ENCODE measurements at regions not wholly inside any gene's neighbourhood (a gene's known extent, or its start where the extent isn't known, plus 50 kb on each side); places are given as distances from the start of the nearest gene placed in this dataset.

- CTCF ChIA-PET = no interaction called here
- intact Hi-C loops (cut with micrococcal nuclease) (no loop called here), dilution Hi-C loops (cut with MboI; ENCODE audit: extremely low pct_ligation_motif_present, low sequenced_read_pairs) (no loop called here)
- H3K79me2 ChIP-seq (ENCODE audit: control insufficient read depth, insufficient read depth, low read length) = no peaks in the 10 kb centered on the region
- TF ChIP-seq MAX (IDR thresholded peaks at IDR 0.05; ENCODE audit: insufficient read depth, insufficient read length) = no peak
- TF ChIP-seq, protein P1, sequence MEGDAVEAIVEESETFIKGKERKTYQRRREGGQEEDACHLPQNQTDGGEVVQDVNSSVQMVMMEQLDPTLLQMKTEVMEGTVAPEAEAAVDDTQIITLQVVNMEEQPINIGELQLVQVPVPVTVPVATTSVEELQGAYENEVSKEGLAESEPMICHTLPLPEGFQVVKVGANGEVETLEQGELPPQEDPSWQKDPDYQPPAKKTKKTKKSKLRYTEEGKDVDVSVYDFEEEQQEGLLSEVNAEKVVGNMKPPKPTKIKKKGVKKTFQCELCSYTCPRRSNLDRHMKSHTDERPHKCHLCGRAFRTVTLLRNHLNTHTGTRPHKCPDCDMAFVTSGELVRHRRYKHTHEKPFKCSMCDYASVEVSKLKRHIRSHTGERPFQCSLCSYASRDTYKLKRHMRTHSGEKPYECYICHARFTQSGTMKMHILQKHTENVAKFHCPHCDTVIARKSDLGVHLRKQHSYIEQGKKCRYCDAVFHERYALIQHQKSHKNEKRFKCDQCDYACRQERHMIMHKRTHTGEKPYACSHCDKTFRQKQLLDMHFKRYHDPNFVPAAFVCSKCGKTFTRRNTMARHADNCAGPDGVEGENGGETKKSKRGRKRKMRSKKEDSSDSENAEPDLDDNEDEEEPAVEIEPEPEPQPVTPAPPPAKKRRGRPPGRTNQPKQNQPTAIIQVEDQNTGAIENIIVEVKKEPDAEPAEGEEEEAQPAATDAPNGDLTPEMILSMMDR (IDR thresholded peaks at IDR 0.05; ENCODE audit: extremely low read depth in 1 of 2, insufficient read depth in 1 of 2, low read depth in 1 of 2, low read length in 2 of 2) = no peak
- TF ChIP-seq JUN (IDR thresholded peaks at IDR 0.05; ENCODE audit: borderline replicate concordance, insufficient read depth, insufficient read length, low read depth) = no peak
- no peak for TF ChIP-seq GATA2 (IDR thresholded peaks at IDR 0.05; ENCODE audit: insufficient read depth, insufficient read length, low read depth, low read length)
- no peak for TF ChIP-seq MYC (IDR thresholded peaks at IDR 0.05; ENCODE audit: low read depth, low read length)
- TF ChIP-seq POLR2AphosphoS5 (IDR thresholded peaks at IDR 0.05; ENCODE audit: insufficient read depth, low read depth, low read length) = no peak
- H3K9me1 ChIP-seq (replicated peaks; ENCODE audit: control insufficient read depth, extremely low read depth, insufficient read depth, low read length) = no peaks in the 10 kb centered on the region
- no peaks in the 10 kb centered on the region for H3K36me3 ChIP-seq (ENCODE audit: control insufficient read depth in 2 of 2, extremely low read depth in 1 of 2, insufficient read depth in 2 of 2, low read length in 2 of 2)
- peaks cover 4% of the 10 kb centered on the region for H3K9me3 ChIP-seq (replicated peaks; ENCODE audit: control insufficient read depth, insufficient read depth, low read length)
- BruUV-seq (replicated peaks) = no TSS peak
- no peaks in the 10 kb centered on the region for H4K20me1 ChIP-seq (replicated peaks; ENCODE audit: control insufficient read depth, extremely low read depth, insufficient read depth, low read length)
- no peaks in the 10 kb centered on the region for H3K4me1 ChIP-seq (ENCODE audit: control insufficient read depth, extremely low read depth, insufficient read depth, low read length)
- no peak for DNase-seq (ENCODE audit: low read depth, low spot score)
- no peak overlapping the region for H2AFZ ChIP-seq (ENCODE audit: low read depth, low read length)
- no peak for FAIRE-seq
- H3K27me3 ChIP-seq (ENCODE audit: control insufficient read depth in 2 of 2, insufficient read depth in 2 of 2, low read length in 2 of 2) = no peaks in the 10 kb centered on the region
- H3K4me3 ChIP-seq (replicated peaks in 1 of 3; ENCODE audit: insufficient read depth in 1 of 3, low read depth in 1 of 3, low read length in 3 of 3) = no peak overlapping the region
- no peak overlapping the region for H3K27ac ChIP-seq (ENCODE audit: insufficient read depth, low read depth, low read length)
- POLR2A ChIA-PET = no interaction called here
- H3K9ac ChIP-seq (replicated peaks; ENCODE audit: extremely low read depth, insufficient read depth, low read length) = no peak overlapping the region
- H3K4me2 ChIP-seq (ENCODE audit: insufficient read depth, low read length) = no peak overlapping the region
These were observed 275.8 kb upstream of the PPP2R2D start for GRCh38 chr10:131625041-131625440.

GRCh38 chr10:131626274-131626673 lies 274.5 kb upstream of the PPP2R2D start:
- no peak overlapping the region for H3K4me2 ChIP-seq (ENCODE audit: insufficient read depth, low read length)
- dilution Hi-C loops (cut with MboI; ENCODE audit: extremely low pct_ligation_motif_present, low sequenced_read_pairs) = no loop called here
- no peaks in the 10 kb centered on the region for H3K27me3 ChIP-seq (ENCODE audit: control insufficient read depth in 2 of 2, insufficient read depth in 2 of 2, low read length in 2 of 2)
- no peaks in the 10 kb centered on the region for H3K79me2 ChIP-seq (ENCODE audit: control insufficient read depth, insufficient read depth, low read length)
- intact Hi-C loops (cut with micrococcal nuclease) = no loop called here
- H3K9me1 ChIP-seq (replicated peaks; ENCODE audit: control insufficient read depth, extremely low read depth, insufficient read depth, low read length) = no peaks in the 10 kb centered on the region
- no peak for DNase-seq (ENCODE audit: low read depth, low spot score)
- no peak for FAIRE-seq
- ChIA-PET POLR2A (no interaction called here), CTCF (no interaction called here)
- H3K4me3 ChIP-seq (replicated peaks in 1 of 3; ENCODE audit: insufficient read depth in 1 of 3, low read depth in 1 of 3, low read length in 3 of 3) = no peak overlapping the region
- no peak overlapping the region for H2AFZ ChIP-seq (ENCODE audit: low read depth, low read length)
- TF ChIP-seq POLR2AphosphoS5 (IDR thresholded peaks at IDR 0.05; ENCODE audit: insufficient read depth, low read depth, low read length) (no peak), MAX (IDR thresholded peaks at IDR 0.05; ENCODE audit: insufficient read depth, insufficient read length) (no peak), FOS (IDR thresholded peaks at IDR 0.05; ENCODE audit: borderline replicate concordance, insufficient read depth, low read length) (no peak), EZH2 (IDR thresholded peaks at IDR 0.05; ENCODE audit: borderline replicate concordance, low read depth, low read length, severe bottlenecking) (no peak), GATA2 (IDR thresholded peaks at IDR 0.05; ENCODE audit: insufficient read depth, insufficient read length, low read depth, low read length) (no peak)
- TF ChIP-seq, protein P1 (IDR thresholded peaks at IDR 0.05; ENCODE audit: extremely low read depth in 1 of 2, insufficient read depth in 1 of 2, low read depth in 1 of 2, low read length in 2 of 2) = no peak
- no peak overlapping the region for H3K9ac ChIP-seq (replicated peaks; ENCODE audit: extremely low read depth, insufficient read depth, low read length)
- H4K20me1 ChIP-seq (replicated peaks; ENCODE audit: control insufficient read depth, extremely low read depth, insufficient read depth, low read length) = no peaks in the 10 kb centered on the region
- no peaks in the 10 kb centered on the region for H3K4me1 ChIP-seq (ENCODE audit: control insufficient read depth, extremely low read depth, insufficient read depth, low read length)
- H3K27ac ChIP-seq (ENCODE audit: insufficient read depth, low read depth, low read length) = no peak overlapping the region
- no TSS peak for BruUV-seq (replicated peaks)
- H3K9me3 ChIP-seq (replicated peaks; ENCODE audit: control insufficient read depth, insufficient read depth, low read length) = peaks cover 2% of the 10 kb centered on the region
- H3K36me3 ChIP-seq (ENCODE audit: control insufficient read depth in 2 of 2, extremely low read depth in 1 of 2, insufficient read depth in 2 of 2, low read length in 2 of 2) = no peaks in the 10 kb centered on the region
